SHP77 treated with DMSO at 0.1 percent for 48 hours (cell line): ENCODE measurements at regions not wholly inside any gene's neighbourhood (a gene's known extent, or its start where the extent isn't known, plus 50 kb on each side); places are given as distances from the start of the nearest gene placed in this dataset.

ENCODE experiments used
- DNase-seq: peaks from one replicate; lab custom pipeline; 2025; lab: John Stamatoyannopoulos, UW

DNA sequence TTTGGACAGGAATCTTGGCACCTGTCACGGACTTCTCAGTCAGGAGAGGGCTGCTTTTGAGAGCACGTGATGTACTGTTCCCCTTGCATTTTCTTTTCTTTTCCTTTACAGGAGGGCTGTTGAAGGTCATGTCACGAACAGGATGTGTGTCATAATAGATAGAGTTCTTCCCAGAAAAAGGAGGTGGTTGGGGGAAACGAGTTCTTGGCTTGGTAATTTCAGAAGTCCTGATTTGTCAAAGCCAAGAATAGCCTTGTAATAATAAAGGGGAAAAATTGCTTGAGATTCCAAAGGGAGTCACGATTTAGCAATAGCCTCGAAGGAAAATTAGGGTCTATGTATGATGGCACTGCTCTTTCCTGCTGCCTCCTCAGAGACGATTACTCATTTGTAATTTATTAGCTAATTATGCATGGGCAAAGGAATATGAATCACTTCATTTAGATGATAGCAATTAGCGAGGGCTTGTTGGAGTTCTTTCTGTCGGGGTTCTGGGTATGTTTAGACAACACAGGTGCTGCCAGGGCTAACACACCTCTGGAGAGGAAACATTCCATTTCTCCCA is 277.7 kb upstream of the N4BP1 start:
- DNase-seq = no peak

- no peak for DNase-seq
Observed at GRCh38 chr16:48885471-48885870, 275.5 kb upstream of the N4BP1 start.

GRCh38 chr16:48881272-48881671 is 271.3 kb upstream of the N4BP1 start:
- no peak for DNase-seq

DNA sequence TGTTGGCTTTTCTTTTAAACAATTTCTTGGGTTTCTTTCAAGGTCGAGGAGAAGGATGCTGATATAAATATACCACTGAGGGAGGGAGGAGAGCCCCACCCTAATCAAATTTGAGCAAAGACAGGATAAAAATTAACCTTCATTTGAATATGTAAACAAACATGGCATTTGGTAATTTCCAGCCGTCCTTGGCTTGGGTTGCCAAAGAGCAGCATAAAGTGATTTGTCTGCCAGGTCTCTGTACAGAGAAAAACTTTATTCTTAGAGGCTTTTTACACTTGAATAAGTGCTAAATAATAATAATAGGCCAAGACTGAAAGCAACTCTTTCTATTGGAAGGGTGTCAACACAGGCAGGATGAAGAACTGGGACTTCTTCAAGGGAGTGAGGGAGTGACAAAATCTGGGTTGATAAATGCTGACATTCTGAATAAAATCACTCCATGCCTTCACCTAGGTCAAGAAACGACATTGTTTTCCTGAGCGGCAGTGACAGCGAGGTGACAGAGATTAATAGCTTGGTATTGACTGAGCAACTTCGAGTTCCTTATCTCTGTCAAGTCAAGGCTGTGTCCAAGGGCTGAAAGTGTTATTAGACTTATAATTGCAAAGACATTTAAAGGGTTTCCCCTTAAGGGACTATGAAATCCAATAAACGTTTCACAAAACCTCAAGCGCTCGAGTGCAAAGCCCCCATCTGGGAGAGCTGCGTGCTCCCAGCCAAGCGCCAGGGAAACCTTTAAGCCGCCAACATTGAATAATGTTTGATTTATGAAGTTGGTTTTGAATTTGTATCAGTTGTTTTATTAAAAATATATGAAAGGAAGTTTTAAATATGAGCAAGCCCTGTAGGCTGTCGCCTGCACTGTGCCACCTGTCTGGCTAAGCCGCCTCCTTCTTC is 269.5 kb upstream of the N4BP1 start:
- no peak for DNase-seq

DNA sequence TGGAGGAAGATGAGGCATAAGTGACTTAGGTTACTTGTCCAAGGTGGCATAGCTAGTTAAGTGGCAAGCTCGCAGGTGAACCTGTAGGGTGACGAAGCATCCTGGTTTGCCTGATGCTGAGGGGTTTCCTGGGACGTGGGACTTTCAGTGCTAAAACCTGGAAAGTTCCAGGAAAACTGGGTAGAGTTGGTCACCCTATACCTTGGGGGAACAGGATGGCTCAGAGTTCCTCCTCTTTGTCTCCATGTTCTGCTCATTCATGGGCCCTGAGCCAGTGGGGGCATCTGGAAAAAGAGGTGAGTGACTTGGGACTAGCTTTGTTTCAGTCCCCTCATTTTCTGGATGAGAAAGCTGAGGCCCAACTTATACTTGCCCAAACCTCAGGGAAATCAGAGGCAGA is 268.0 kb upstream of the N4BP1 start:
- no peak for DNase-seq

DNA sequence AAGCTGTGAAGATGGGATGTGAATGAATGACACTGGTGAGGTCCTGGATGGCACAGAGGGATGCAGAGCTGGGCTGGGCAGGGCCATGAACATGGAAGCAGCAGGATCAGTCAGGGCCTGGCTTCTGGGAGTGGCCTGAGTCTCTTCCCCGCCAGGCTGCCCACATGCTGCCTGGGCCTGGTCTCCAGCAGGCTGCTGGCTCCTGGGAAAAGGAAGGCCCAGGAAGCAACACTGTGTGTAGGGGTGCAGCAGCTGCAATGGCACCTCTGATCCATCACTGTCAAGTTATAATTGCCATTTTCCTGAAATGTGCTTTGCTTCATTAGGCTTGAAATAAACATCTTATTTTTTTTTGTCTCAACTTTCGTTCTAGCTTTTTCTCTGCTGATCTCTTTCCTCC is 260.2 kb upstream of the N4BP1 start:
- DNase-seq = no peak

DNA sequence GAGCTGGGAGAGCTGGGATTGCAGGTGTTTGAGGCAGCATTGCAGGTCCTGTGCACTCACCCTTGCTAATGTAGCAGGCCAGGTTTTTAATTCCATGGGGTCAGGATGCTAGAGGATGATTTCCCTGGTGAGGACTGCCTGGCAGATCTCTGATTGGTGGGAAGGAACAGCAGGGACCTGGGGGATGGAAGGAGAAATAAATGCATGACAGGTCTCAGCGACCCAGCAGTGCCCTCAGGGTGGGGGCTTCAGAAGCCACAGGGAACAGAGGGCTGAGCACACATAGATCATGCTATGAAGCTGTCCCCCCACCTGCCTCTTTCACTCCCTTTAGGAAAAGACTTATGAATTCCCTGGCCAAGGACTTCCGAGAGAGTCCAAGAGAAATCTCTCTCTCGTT is 255.5 kb upstream of the N4BP1 start:
- DNase-seq = no peak

DNA sequence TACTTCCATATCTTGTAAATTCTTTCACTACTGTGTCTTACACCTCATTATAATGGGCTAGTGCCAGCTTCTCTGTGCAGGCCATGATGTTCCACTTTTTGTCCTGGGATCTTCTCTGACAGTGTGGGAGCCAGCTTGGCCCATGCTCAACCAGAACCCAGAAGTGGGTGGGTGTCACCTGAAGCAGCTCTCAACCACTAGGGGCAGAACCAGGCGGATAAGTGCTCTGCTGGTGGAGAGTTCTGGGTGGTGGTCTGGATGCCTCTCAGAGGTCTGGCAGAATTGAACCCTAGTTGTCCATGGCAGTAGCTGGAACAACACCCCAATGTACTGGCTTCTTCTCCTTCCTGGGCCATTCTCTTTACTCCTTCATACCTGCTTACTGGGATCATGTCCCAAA is 254.1 kb upstream of the N4BP1 start:
- DNase-seq = no peak

GRCh38 chr16:48862087-48862532 is 252.1 kb upstream of the N4BP1 start:
- DNase-seq = no peak

DNA sequence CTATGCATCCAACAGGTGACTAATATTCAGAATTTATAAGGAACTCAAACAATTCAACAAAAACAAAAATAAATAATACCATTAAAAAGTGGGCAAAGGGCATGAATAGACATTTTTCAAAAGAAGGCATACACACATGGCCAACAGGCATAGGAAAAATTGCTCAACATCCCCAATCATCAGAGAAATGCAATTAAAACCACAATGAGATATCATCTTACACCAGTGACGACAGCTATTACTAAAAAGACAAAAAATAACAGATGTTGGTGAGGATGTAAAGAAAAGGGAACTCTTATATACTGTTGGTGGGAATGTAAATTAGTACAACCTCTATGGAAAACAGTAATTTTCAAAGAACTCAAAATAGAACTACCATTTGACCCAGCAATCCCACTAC is 250.4 kb upstream of the N4BP1 start:
- no peak for DNase-seq

GRCh38 chr16:48852951-48853350 is 243.0 kb upstream of the N4BP1 start:
- DNase-seq = no peak

GRCh38 chr16:48852458-48852857 is 242.5 kb upstream of the N4BP1 start:
- no peak for DNase-seq

DNA sequence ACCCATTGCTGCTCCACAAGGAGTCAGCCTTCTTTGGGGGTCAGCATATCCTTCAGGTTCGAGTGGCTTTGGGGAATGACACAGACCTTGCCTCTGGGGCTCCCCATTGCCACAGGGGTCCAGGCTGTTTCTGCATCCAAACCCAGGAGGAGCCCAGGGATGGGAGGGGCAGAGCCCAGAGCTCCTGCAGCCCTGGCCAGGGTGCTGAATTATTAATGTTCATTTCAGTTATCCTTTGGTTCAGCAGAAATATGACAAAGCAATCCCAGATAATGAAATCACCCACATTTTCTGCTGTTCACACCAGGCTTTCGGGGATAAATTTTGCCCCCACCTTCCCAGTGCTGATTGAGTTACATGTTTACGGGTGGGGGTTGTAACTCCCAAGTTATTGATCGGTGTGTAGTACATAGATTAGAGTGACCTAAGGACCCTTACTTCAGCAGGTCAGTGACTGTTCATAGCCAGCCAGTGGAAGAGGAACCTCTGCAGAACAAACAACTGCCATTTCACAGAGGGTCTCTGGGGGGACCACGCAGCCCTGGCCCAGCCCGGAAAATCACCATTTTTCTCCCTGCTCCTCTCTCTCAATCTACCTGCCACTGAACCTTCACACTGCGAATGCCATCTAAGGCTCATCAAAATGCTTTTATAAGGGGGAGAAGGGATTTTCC is 240.3 kb upstream of the N4BP1 start:
- no peak for DNase-seq

GRCh38 chr16:48846277-48846676 is 236.3 kb upstream of the N4BP1 start:
- DNase-seq = no peak

GRCh38 chr16:48845261-48845660 is 235.3 kb upstream of the N4BP1 start:
- no peak for DNase-seq

DNA sequence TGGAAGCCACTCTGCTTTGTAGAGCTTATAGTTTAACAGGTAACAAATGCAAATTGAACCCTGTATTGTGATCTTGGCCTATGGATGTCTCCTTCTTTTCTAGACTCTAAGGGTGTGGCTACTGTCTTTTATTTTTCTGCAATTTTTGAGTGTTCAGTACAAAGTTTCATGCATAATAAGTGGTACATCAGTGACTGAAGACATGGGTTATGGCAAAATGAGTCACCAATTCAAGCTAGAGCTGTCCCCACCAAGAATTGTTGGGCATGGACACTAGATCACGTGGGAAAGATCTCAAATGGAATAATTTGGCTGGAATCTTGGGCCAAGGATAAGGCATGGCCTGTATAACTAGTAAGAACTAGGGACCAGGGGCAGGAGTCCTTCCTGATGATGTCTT is 228.4 kb upstream of the N4BP1 start:
- no peak for DNase-seq

DNA sequence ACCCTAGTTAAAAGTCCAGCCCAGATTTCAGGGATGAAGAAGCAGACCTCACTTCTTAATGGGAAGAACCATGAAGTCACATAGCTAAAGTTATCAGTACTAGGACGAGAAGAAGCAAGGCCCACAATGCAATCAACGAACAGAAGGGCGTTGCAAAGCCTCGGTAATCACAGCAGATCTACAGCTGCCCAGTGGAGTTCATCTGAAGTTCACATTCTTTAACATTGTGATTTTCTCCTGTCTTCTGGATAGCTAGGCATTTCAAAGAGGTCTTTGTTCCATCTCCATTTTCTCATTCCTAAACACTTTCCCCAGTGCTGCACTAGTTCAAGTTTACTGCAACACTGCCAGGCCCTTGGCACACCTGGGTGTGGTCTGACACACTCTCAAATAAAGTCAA is 226.7 kb upstream of the N4BP1 start:
- DNase-seq = no peak

- DNase-seq = no peak
Observed at GRCh38 chr16:48836067-48836466, 226.1 kb upstream of the N4BP1 start.

DNA sequence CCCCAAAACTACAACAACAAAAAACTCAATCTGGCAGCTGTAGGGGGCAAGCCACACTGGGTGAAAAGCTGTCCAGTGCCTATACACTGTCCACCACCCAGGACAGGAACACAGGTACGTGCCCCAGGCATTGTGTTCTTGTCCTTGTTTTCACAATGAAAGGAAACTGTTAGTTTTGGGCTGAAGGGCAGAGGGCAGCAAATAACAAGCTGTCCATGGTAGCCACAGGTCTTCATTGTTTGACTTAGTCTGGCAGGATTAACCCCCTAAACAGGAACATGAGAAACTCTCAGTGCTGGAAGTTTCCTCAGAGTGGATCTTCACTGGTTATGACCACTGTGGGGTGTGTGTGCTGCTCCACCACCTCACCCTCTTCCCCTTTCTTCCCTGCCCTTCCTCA is 224.6 kb upstream of the N4BP1 start:
- no peak for DNase-seq

GRCh38 chr16:48833461-48833860 is 223.5 kb upstream of the N4BP1 start:
- no peak for DNase-seq

- DNase-seq = no peak
Observed at GRCh38 chr16:48831076-48831722, 221.2 kb upstream of the N4BP1 start.
